Naive thymus-derived CD8-positive, alpha-beta T cell (primary cell): ENCODE measurements at regions not wholly inside any gene's neighbourhood (a gene's known extent, or its start where the extent isn't known, plus 50 kb on each side); places are given as distances from the start of the nearest gene placed in this dataset.
"Not testable (repeated sequence)": the region's sequence is repeated elsewhere in the genome, so short reads cannot be mapped to it uniquely, and the experiment has no call there.

Experiments
- ATAC-seq, 2 donors: fragments of 150-1000 bp; cut with Tn5 transposase in 1 of 2; sonication (Bioruptor Pico), chemical (Tn5 transposase) in 1 of 2; 1 replicate in 1 of 2; 2 replicates in 1 of 2; pipeline ENCODE4 v1.10.0; 2021; ENCODE audit warnings: mild to moderate bottlenecking in 2 of 2, moderate library complexity in 2 of 2
- POLR2A ChIA-PET: fragments of 350-600 bp; sonication (Branson Sonifier 250); formaldehyde crosslinking; loops from one replicate; lab custom pipeline; 2021; ENCODE audit warnings: antibody characterized with exemption; lab: Charles Lee
- DNase-seq, 10 donors: peaks; one replicate each; pipeline versions ENCODE4 v3.0.0 to v3.0.0-alpha.2; 2020 to 2022
- H3K27ac Mint-ChIP-seq, 10 donors: one replicate each; pipeline ENCODE4 v1.8.0; 2020 to 2022; ENCODE audit warnings: mild to moderate bottlenecking in 10 of 10, mixed read lengths in 10 of 10, moderate library complexity in 4 of 10, inconsistent platforms in 1 of 10
- H3K27me3 Mint-ChIP-seq, 5 donors: one replicate each; pipeline ENCODE4 v1.8.0; 2021 to 2022; ENCODE audit warnings: mixed read lengths in 5 of 5
- H3K36me3 Mint-ChIP-seq, 3 donors: one replicate each; pipeline ENCODE4 v1.8.0; 2020 to 2022; ENCODE audit warnings: mixed read lengths in 3 of 3, mild to moderate bottlenecking in 2 of 3, inconsistent platforms in 1 of 3
- H3K4me1 Mint-ChIP-seq, 4 donors: one replicate each; pipeline ENCODE4 v1.8.0; 2021 to 2022; ENCODE audit warnings: mixed read lengths in 4 of 4
- H3K4me3 Mint-ChIP-seq, 10 donors: one replicate each; pipeline ENCODE4 v1.8.0; 2020 to 2022; ENCODE audit warnings: mild to moderate bottlenecking in 10 of 10, mixed read lengths in 10 of 10, moderate library complexity in 6 of 10, inconsistent platforms in 1 of 10
- H3K9me3 Mint-ChIP-seq, 9 donors: one replicate each; pipeline ENCODE4 v1.8.0; 2020 to 2022; ENCODE audit warnings: mixed read lengths in 9 of 9, mild to moderate bottlenecking in 3 of 9, inconsistent platforms in 1 of 9, moderate library complexity in 1 of 9

DNA sequence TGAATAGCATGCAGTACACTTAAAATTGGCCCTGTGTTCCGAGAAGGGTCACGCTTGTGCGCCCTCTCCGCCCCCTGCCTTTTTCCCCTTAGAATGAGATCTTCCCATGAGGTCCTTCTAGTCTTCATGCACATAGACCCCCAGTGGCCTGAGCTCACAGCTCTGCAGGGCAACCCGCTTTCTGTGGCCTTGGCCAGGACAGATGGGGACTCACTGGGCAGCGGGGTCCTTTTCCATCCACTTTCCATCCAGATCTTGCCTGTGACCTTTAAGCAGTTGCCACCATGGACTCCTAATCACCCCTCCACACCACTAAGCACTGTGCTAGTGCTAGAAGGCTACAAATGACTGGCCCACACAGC lies 244.4 kb downstream of the UACA start:
- POLR2A ChIA-PET: no interaction called here

DNA sequence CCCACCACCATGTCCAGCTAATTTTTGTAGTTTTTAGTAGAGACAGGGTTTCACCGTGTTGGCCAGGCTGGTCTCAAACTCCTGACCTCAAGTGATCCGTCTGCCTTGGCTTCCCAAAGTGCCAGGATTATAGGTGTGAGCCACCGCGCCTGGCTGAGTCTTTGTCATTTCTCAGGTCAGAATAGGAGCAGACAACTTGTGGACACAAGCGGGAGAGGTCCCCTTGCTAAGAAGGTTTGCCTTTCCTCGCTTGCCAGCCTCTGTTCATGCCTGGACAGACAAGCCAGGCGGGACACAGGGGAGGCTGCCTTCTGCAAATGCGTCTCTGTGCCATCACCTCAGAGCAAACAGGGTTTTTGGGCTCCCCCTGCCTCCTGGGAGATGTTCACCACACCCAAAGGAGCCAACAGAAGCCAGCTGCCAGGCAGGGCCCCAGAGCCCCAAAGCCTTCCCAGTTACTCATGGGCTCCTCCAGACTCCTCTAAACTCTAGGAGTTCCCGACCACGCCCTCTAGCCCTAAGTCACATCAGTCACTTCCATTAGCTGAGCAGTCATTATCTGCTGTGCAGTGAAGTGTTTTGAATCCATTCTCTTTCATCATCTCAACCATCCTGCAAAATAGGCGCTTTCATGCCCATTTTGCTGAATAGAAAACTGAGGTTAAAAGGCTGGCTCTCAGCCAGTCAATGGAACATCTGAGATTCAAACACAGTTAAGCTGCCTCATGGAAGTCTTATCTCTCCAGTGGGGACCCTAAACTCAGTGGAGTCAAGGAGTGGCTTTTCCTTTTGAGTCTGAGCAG lies 245.0 kb downstream of the UACA start:
- ATAC-seq: no peak
- H3K9me3 Mint-ChIP-seq: no peaks in the 10 kb centered on the region
- POLR2A ChIA-PET: no interaction called here
- no peak overlapping the region for H3K27ac Mint-ChIP-seq
- DNase-seq: no peak
- H3K4me1 Mint-ChIP-seq: peaks cover 2 to 27% (median 16%) of the 10 kb centered on the region in 4 donors
- H3K4me3 Mint-ChIP-seq: no peak overlapping the region
- peaks cover 0 to 5% (median 2%) of the 10 kb centered on the region in 3 donors for H3K36me3 Mint-ChIP-seq
- H3K27me3 Mint-ChIP-seq: peaks cover 0 to 1% (median 0%) of the 10 kb centered on the region in 5 donors

More for the DNA sequence above, 244.4 kb downstream of the UACA start:
- DNase-seq (no peak), ATAC-seq (no peak)
- H3K27ac Mint-ChIP-seq: no peak overlapping the region
- peaks cover 2 to 27% (median 19%) of the 10 kb centered on the region in 4 donors for H3K4me1 Mint-ChIP-seq
- H3K9me3 Mint-ChIP-seq: no peaks in the 10 kb centered on the region
- H3K27me3 Mint-ChIP-seq: peaks cover 0 to 1% (median 0%) of the 10 kb centered on the region in 5 donors
- no peak overlapping the region for H3K4me3 Mint-ChIP-seq
- H3K36me3 Mint-ChIP-seq: peaks cover 0 to 5% (median 2%) of the 10 kb centered on the region in 3 donors

DNA sequence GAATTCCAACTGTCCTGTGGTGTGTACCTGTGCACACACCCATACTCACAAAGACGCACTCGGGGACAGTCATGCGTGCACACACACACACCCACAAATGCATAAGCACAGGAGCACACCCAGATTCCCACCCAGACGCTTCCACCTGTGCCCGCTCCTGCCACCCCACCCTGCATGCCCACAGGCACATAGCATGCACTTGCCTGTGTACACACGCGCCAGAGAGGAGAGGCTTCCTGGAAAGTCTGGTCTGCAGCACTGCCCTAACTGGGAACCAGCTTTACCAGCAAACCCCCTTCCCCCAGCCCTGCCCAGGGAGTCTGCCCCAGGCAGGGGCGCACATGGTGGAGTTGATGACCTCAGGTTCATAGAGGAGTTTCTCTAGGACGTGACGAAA lies 246.2 kb downstream of the UACA start:
- Mint-ChIP-seq H3K4me1 (peaks cover 4 to 24% (median 11%) of the 10 kb centered on the region in 4 donors), H3K27ac (no peak overlapping the region), H3K4me3 (no peak overlapping the region)

DNA sequence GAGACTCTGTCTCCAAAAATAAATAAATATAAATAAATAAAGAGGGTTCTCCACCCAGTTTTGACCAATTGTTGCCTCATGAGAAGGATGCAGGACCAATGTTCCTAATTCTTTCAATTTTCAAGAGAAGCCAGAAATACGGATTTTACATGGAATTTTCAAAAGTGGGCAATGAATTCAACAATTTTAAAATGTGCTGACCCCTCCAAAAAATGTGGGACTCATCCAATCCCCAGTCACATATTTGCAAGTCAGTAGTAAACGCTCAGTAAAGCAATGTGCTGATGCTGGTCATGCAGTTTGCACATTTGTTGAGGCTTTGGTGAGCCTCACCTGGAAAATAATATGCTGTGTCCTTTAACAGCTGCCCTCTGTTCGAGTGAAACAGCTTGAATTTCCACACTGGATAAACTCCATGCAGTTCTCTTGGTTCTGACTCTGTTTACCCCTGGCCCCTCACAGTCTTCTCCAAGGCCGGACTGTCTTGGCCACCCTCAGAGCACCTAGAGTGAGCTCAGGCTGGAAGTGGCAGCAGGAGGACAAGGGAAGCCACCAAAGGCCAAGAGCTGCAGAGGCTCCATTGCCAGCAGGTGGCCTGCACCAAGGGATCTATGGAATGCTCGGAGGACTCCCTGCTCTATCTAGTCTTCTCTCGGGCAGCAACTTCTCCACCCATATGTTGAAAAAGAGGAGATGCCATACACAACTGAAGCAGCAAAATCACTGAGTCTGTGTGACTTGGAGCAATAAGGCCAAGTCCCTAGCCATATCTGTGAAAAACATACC lies 246.8 kb downstream of the UACA start:
- Mint-ChIP-seq H3K4me3 (no peak overlapping the region), H3K27me3 (peaks cover 0 to 1% (median 0%) of the 10 kb centered on the region in 5 donors), H3K4me1 (peaks cover 3 to 20% (median 9%) of the 10 kb centered on the region in 4 donors), H3K36me3 (peaks cover 2 to 10% (median 3%) of the 10 kb centered on the region in 3 donors), H3K9me3 (peaks cover 0 to 11% (median 2%) of the 10 kb centered on the region in 9 donors), H3K27ac (peak overlapping the region in 1 of 10 donors; percentile 12)
- ATAC-seq (no peak), DNase-seq (no peak)
- POLR2A ChIA-PET: interaction anchor here (1.0 kb wide), 1 partner anchor 38 kb away, joined by 3 read pairs; no protein-coding TSS in a partner anchor

More for the DNA sequence above, 246.2 kb downstream of the UACA start:
- Mint-ChIP-seq H3K36me3 (peaks cover 0 to 5% (median 2%) of the 10 kb centered on the region in 3 donors), H3K9me3 (peaks cover 0 to 5% (median 0%) of the 10 kb centered on the region in 9 donors), H3K27me3 (peaks cover 0 to 1% (median 0%) of the 10 kb centered on the region in 5 donors)
- no peak for DNase-seq
- POLR2A ChIA-PET: interaction anchor here (1.0 kb wide), 1 partner anchor 38 kb away, joined by 3 read pairs; no protein-coding TSS in a partner anchor
- no peak for ATAC-seq

DNA sequence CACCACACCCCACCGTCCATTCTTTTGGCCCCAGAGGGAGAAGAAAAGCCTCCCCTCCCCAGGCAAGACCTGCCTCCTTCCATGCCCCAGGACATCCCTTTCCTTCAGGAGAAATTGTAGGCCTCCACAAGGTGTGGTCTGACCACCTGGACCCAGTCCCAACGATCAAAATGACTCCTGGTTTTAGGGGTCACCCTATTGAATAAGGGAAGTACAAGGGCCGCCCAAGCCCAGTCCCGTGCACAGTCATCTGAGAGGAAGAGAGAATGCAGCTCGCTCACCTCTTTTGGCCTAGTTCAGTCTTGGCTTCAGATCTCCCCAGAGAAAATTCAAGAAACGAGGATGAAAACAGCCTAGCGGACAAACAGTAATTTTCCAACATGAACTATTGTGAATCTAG lies 249.1 kb downstream of the UACA start:
- POLR2A ChIA-PET: interaction anchor here (2.1 kb wide), 1 partner anchor 10 kb away, joined by 10 read pairs; no protein-coding TSS in a partner anchor
- H3K27me3 Mint-ChIP-seq: peaks cover 0 to 1% (median 0%) of the 10 kb centered on the region in 5 donors
- peaks cover 0 to 23% (median 17%) of the 10 kb centered on the region in 3 donors for H3K36me3 Mint-ChIP-seq

DNA sequence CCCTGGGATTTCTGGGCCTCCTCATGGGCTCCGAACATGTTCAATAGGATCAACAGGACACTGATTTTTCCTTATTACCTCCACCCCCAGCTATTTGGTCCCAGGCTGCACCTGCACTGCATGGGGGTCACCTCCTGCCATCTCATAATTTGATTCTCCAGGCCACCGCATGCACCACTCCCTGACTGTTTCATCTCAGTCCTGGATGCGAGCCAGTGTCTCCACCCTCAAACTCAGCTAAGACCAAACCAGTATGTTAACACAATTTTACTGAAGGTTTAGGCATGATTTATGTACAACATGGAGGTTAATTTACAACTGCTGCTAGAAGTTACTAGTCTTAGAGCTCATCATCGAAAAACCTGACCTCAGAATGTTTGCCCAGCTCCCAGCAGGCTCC lies 249.5 kb downstream of the UACA start:
- POLR2A ChIA-PET: interaction anchor here (2.1 to 2.2 kb wide), 2 partner anchors 9 to 21 kb away, joined by 8 to 10 read pairs; no protein-coding TSS in a partner anchor
- Mint-ChIP-seq H3K36me3 (peaks cover 0 to 26% (median 19%) of the 10 kb centered on the region in 3 donors), H3K27me3 (peaks cover 0 to 1% (median 0%) of the 10 kb centered on the region in 5 donors), H3K4me3 (no peak overlapping the region), H3K9me3 (peaks cover 0 to 37% (median 21%) of the 10 kb centered on the region in 9 donors), H3K27ac (peak overlapping the region in 1 of 10 donors; percentile 29), H3K4me1 (peaks cover 3 to 19% (median 13%) of the 10 kb centered on the region in 4 donors)
- DNase-seq (no peak), ATAC-seq (no peak)

More for the DNA sequence above, 249.1 kb downstream of the UACA start:
- peak overlapping the region in 1 of 10 donors; percentile 29 for H3K27ac Mint-ChIP-seq
- H3K4me1 Mint-ChIP-seq: peaks cover 0 to 15% (median 10%) of the 10 kb centered on the region in 4 donors
- H3K9me3 Mint-ChIP-seq: peaks cover 0 to 33% (median 21%) of the 10 kb centered on the region in 9 donors
- DNase-seq (no peak), ATAC-seq (no peak)
- H3K4me3 Mint-ChIP-seq: no peak overlapping the region

DNA sequence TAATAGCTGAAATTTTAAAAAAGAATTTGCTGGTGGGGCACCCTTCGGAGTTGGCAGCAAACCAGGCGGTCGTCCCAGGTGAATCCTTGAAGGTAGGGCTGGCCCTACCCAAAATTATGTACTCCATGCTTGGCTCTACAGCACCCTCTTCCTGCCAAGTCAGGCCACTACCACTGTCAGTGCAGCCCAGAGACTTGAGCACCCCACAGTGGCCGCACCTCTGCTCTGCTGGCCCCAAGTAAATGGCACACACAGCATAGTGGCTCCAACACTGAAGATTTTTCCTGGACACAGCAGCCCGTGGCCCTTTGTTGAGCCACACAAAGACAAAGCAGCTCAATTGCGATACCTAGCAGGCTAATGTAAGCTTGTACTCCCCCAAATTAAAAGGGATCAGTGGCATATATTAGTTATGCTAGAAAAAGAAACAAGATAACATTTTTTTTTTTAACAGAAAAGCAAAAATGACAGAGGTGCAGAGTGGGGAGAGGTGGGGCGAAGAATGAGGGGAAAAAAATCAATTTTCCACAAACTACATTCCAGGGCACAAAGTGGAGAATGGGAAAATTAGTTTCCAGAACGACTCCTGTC lies 250.5 kb downstream of the UACA start:
- peaks cover 8 to 26% (median 15%) of the 10 kb centered on the region in 4 donors for H3K4me1 Mint-ChIP-seq
- H3K27me3 Mint-ChIP-seq: no peaks in the 10 kb centered on the region
- peaks cover 0 to 28% (median 21%) of the 10 kb centered on the region in 3 donors for H3K36me3 Mint-ChIP-seq
- POLR2A ChIA-PET: interaction anchor here (2.2 kb wide), 1 partner anchor 22 kb away, joined by 8 read pairs; no protein-coding TSS in a partner anchor
- no peak overlapping the region for H3K4me3 Mint-ChIP-seq
- peak in 9 of 10 donors; percentile 15 to 75 (median 46) for DNase-seq
- ATAC-seq: peak; percentile 88 to 99
- no peak overlapping the region for H3K27ac Mint-ChIP-seq
- peaks cover 0 to 37% (median 21%) of the 10 kb centered on the region in 9 donors for H3K9me3 Mint-ChIP-seq

DNA sequence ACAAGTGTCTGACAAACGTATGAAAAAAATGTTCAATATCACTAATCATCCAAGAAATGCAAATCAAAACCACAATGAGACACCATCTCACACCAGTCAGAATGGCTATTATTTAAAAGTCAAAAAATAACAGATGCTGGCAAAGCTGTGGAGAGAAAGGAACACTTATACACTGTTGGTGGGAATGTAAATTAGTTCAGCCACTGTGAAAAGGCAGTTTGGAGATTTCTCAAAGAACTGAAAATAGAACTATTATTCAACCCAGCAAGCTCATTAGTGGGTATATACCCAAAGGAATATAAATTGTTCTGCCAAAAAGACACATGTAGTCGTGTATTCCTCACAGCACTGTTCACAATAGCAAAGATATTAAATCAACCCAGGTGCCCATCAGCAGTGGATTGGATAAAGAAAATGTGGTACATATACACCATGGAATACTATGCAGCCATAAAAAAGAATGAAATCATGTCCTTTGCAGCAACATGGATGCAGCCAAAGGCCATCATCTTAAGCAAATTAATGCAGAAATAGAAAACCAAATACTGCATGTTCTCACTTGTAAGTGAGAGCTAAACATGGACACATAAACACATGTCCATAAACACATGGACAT lies 251.3 kb downstream of the UACA start:
- not testable (repeated sequence) for H3K4me3 Mint-ChIP-seq, ATAC-seq, H3K27ac Mint-ChIP-seq, H3K27me3 Mint-ChIP-seq, DNase-seq
- Mint-ChIP-seq H3K36me3 (peaks cover 0 to 29% (median 21%) of the 10 kb centered on the region in 3 donors), H3K9me3 (peaks cover 0 to 39% (median 21%) of the 10 kb centered on the region in 9 donors), H3K4me1 (peaks cover 5 to 23% (median 15%) of the 10 kb centered on the region in 4 donors)
- POLR2A ChIA-PET: interaction anchor here (2.2 kb wide), 1 partner anchor 23 kb away, joined by 8 read pairs; no protein-coding TSS in a partner anchor

DNA sequence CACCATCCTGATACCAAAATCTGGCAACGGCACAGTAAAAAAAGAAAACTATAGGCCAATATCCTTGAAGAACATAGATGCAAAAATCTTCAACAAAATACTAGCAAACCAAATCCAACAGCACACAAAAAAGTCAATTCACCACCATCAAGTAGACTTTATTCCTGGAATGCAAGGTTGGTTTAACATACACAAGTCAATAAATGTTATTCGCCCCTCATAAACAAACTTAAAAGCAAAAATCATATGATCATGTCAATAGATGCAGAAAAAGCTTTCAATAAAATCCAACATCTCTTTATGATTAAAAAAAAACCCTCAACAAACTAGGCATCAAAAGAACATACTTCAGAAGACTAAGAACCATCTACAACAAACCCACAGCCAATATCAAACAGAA lies 252.9 kb downstream of the UACA start:
- Mint-ChIP-seq H3K27me3 (no peaks in the 10 kb centered on the region), H3K4me1 (peaks cover 4 to 32% (median 20%) of the 10 kb centered on the region in 4 donors), H3K36me3 (peaks cover 0 to 35% (median 21%) of the 10 kb centered on the region in 3 donors), H3K9me3 (peaks cover 0 to 44% (median 21%) of the 10 kb centered on the region in 9 donors), H3K4me3 (no peak overlapping the region), H3K27ac (no peak overlapping the region)
- DNase-seq (no peak), ATAC-seq (no peak)
- POLR2A ChIA-PET: interaction anchor here (1.3 kb wide), 1 partner anchor 17 kb away, joined by 3 read pairs; no protein-coding TSS in a partner anchor

DNA sequence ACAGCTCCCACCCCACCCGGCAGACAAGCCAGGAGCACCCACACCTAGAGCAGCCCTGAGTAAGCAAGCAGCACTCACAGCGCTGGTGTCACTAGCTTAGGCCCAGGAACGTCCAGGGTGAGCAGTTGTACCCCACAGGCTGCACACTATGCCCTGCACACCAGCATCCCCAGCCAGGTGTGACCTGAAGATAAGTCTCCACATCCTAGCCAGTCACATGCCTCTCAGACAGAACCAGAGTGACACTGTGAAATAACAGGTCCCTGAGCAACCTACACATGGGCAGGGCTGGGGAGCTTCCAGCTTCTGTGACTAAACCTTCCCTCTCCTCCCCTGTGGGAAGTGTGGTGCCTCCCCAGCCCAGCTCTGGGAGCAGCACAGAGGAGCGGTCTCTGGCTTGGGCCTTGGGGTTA lies 253.6 kb downstream of the UACA start:
- Mint-ChIP-seq H3K4me3 (no peak overlapping the region), H3K27me3 (no peaks in the 10 kb centered on the region), H3K27ac (no peak overlapping the region), H3K36me3 (peaks cover 0 to 35% (median 21%) of the 10 kb centered on the region in 3 donors), H3K9me3 (peaks cover 0 to 44% (median 21%) of the 10 kb centered on the region in 9 donors), H3K4me1 (peaks cover 6 to 37% (median 27%) of the 10 kb centered on the region in 4 donors)
- DNase-seq (no peak), ATAC-seq (no peak)
- POLR2A ChIA-PET: interaction anchor here (1.6 kb wide), 1 partner anchor 10 kb away, joined by 5 read pairs; no protein-coding TSS in a partner anchor

DNA sequence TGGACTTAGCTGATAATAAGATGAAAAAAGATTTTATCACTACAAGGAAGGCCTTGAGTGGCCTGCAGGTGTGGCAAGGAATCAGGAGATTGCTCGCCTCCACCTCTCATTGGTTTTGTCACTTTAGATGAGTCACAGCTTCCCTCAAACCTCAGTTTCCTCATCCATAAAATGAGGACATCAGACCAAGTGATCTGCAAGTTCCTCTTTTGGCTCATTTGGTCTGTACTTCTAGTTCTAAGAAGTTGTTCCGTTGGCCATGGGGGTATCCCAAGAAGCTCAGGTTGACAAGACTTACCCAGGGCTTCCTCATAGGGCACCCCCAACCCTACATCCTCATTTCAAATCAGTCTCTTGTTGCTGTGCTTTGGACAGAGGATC lies 254.1 kb downstream of the UACA start:
- no peak for DNase-seq
- no peak for ATAC-seq
- H3K4me3 Mint-ChIP-seq: peak overlapping the region in 1 of 10 donors; percentile 1
- no peak overlapping the region for H3K27ac Mint-ChIP-seq
- H3K27me3 Mint-ChIP-seq: no peaks in the 10 kb centered on the region
- POLR2A ChIA-PET: interaction anchor here (1.4 to 1.6 kb wide), 2 partner anchors 9 to 11 kb away, joined by 3 to 5 read pairs; no protein-coding TSS in a partner anchor
- peaks cover 0 to 44% (median 21%) of the 10 kb centered on the region in 9 donors for H3K9me3 Mint-ChIP-seq
- H3K4me1 Mint-ChIP-seq: peaks cover 9 to 41% (median 31%) of the 10 kb centered on the region in 4 donors
- peaks cover 0 to 35% (median 21%) of the 10 kb centered on the region in 3 donors for H3K36me3 Mint-ChIP-seq
